ENCODE measurements at regions not wholly inside any gene's neighbourhood (a gene's known extent, or its start where the extent isn't known, plus 50 kb on each side); places are given as distances from the start of the nearest gene placed in this dataset.

- no peak for DNase-seq (ENCODE audit: low spot score)
- Histone ChIP-seq H3K27me3 (replicated peaks; ENCODE audit: insufficient read depth, low read depth, low read length, poor library complexity) (no peaks in the 10 kb centered on the region), H3K27ac (ENCODE audit: low read depth, low read length, poor library complexity, severe bottlenecking) (no peak overlapping the region), H3K4me3 (ENCODE audit: low read depth, low read length, poor library complexity, severe bottlenecking) (peak overlapping the region; percentile 51), H3K9me3 (ENCODE audit: low read depth, low read length, poor library complexity, severe bottlenecking) (no peaks in the 10 kb centered on the region), H3K4me1 (ENCODE audit: insufficient read depth, low read length, poor library complexity, severe bottlenecking) (no peaks in the 10 kb centered on the region), H3K36me3 (ENCODE audit: insufficient read depth, low read length, poor library complexity, severe bottlenecking) (no peaks in the 10 kb centered on the region)
- no TSS peak for BruUV-seq (replicated peaks)
- intact Hi-C loops (cut with micrococcal nuclease; ENCODE audit: unreplicated experiment): no loop called here
- ChIA-PET CTCF (no interaction called here), POLR2A (ENCODE audit: low non-redundant PET) (no interaction called here)
- TF ChIP-seq EZH2 (IDR thresholded peaks at IDR 0.05; ENCODE audit: borderline replicate concordance, low read depth, low read length, poor library complexity, severe bottlenecking): no peak
- TF ChIP-seq CTCF (conservative IDR thresholded peaks at IDR 0.05; ENCODE audit: low read depth, low read length): no peak
These were observed 126.1 kb downstream of the TMEM161B start for GRCh38 chr5:88142636-88142885.

- POLR2A ChIA-PET (ENCODE audit: low non-redundant PET): no interaction called here
- intact Hi-C loops (cut with micrococcal nuclease; ENCODE audit: unreplicated experiment): loop anchor here (1.0 to 2.0 kb wide), 3 partner anchors 128 to 534 kb away; partner anchors contain the start of gene TMEM161B
- CTCF ChIA-PET: interaction anchor here (0.6 to 1.0 kb wide), 7 partner anchors 105 to 541 kb away, joined by 3 to 16 read pairs (median 8); no protein-coding TSS in a partner anchor
- Histone ChIP-seq H3K4me3 (ENCODE audit: low read depth, low read length, poor library complexity, severe bottlenecking) (peak overlapping the region; percentile 56), H3K9me3 (ENCODE audit: low read depth, low read length, poor library complexity, severe bottlenecking) (no peaks in the 10 kb centered on the region), H3K4me1 (ENCODE audit: insufficient read depth, low read length, poor library complexity, severe bottlenecking) (no peaks in the 10 kb centered on the region), H3K27ac (ENCODE audit: low read depth, low read length, poor library complexity, severe bottlenecking) (peak overlapping the region; percentile 49), H3K36me3 (ENCODE audit: insufficient read depth, low read length, poor library complexity, severe bottlenecking) (no peaks in the 10 kb centered on the region), H3K27me3 (replicated peaks; ENCODE audit: insufficient read depth, low read depth, low read length, poor library complexity) (no peaks in the 10 kb centered on the region)
- no TSS peak for BruUV-seq (replicated peaks)
- TF ChIP-seq CTCF (conservative IDR thresholded peaks at IDR 0.05; ENCODE audit: low read depth, low read length) (peak; percentile 67), EZH2 (IDR thresholded peaks at IDR 0.05; ENCODE audit: borderline replicate concordance, low read depth, low read length, poor library complexity, severe bottlenecking) (no peak)
- peak; percentile 99 for DNase-seq (ENCODE audit: low spot score)
These were observed 127.5 kb downstream of the TMEM161B start for GRCh38 chr5:88140856-88141752.

- H3K4me3 ChIP-seq (ENCODE audit: low read depth, low read length, poor library complexity, severe bottlenecking): peak overlapping the region; percentile 56
- TF ChIP-seq CTCF (conservative IDR thresholded peaks at IDR 0.05; ENCODE audit: low read depth, low read length) (no peak), EZH2 (IDR thresholded peaks at IDR 0.05; ENCODE audit: borderline replicate concordance, low read depth, low read length, poor library complexity, severe bottlenecking) (no peak)
- no peak for DNase-seq (ENCODE audit: low spot score)
- H3K27me3 ChIP-seq (replicated peaks; ENCODE audit: insufficient read depth, low read depth, low read length, poor library complexity): no peaks in the 10 kb centered on the region
- no peaks in the 10 kb centered on the region for H3K36me3 ChIP-seq (ENCODE audit: insufficient read depth, low read length, poor library complexity, severe bottlenecking)
- no peaks in the 10 kb centered on the region for H3K9me3 ChIP-seq (ENCODE audit: low read depth, low read length, poor library complexity, severe bottlenecking)
- intact Hi-C loops (cut with micrococcal nuclease; ENCODE audit: unreplicated experiment): loop anchor here (2.0 kb wide), 2 partner anchors 128 to 534 kb away; partner anchors contain the start of gene TMEM161B
- POLR2A ChIA-PET (ENCODE audit: low non-redundant PET): no interaction called here
- CTCF ChIA-PET: interaction anchor here (0.7 to 1.0 kb wide), 2 partner anchors 322 to 541 kb away, joined by 3 to 16 read pairs; no protein-coding TSS in a partner anchor
- no peak overlapping the region for H3K27ac ChIP-seq (ENCODE audit: low read depth, low read length, poor library complexity, severe bottlenecking)
- H3K4me1 ChIP-seq (ENCODE audit: insufficient read depth, low read length, poor library complexity, severe bottlenecking): no peaks in the 10 kb centered on the region
- no TSS peak for BruUV-seq (replicated peaks)
These were observed 128.2 kb downstream of the TMEM161B start for GRCh38 chr5:88140396-88140855.

Data from A673 (cell line).